ENCODE measurements at regions not wholly inside any gene's neighbourhood (a gene's known extent, or its start where the extent isn't known, plus 50 kb on each side); places are given as distances from the start of the nearest gene placed in this dataset.

GRCh38 chr5:152942633-152943336 lies 537.7 kb upstream of the NMUR2 start:
- TF ChIP-seq EZH2 (IDR thresholded peaks at IDR 0.05; ENCODE audit: low read length) (no peak), CTCF (optimal IDR thresholded peaks at IDR 0.05 in 1 of 3, IDR thresholded peaks at IDR 0.05 in 1 of 3, conservative IDR thresholded peaks at IDR 0.05 in 1 of 3; ENCODE audit: extremely low read depth in 1 of 3, insufficient read depth in 2 of 3, low read length in 3 of 3) (no peak)
- dilution Hi-C loops (cut with MboI; ENCODE audit: extremely low pct_ligation_motif_present, low sequenced_read_pairs), result no loop called here

GRCh38 chr5:152953788-152954483 lies 536.5 kb upstream of the GRIA1 start:
- dilution Hi-C loops (cut with MboI; ENCODE audit: extremely low pct_ligation_motif_present, low sequenced_read_pairs), result no loop called here
- Histone ChIP-seq H3K36me3 (ENCODE audit: control insufficient read depth in 2 of 2, extremely low read depth in 1 of 2, insufficient read depth in 2 of 2, low read length in 2 of 2) (no peaks in the 10 kb centered on the region), H3K4me3 (ENCODE audit: control insufficient read depth in 2 of 3, extremely low read depth in 1 of 3, insufficient read depth in 2 of 3, low read depth in 1 of 3, low read length in 3 of 3) (no peak overlapping the region), H3K4me2 (ENCODE audit: control insufficient read depth, extremely low read depth, insufficient read depth, low read depth, low read length) (no peak overlapping the region), H3K79me2 (ENCODE audit: control insufficient read depth, insufficient read depth, low read length) (no peaks in the 10 kb centered on the region), H3K9me3 (ENCODE audit: control insufficient read depth, low read depth, low read length) (no peaks in the 10 kb centered on the region), H3K27ac (ENCODE audit: control insufficient read depth, insufficient read depth, low read length) (no peak overlapping the region), H3K27me3 (ENCODE audit: control insufficient read depth, extremely low read depth, insufficient read depth, low read length) (no peaks in the 10 kb centered on the region), H3K9ac (ENCODE audit: control insufficient read depth, extremely low read depth, insufficient read depth, low read length) (no peak overlapping the region), H4K20me1 (ENCODE audit: control insufficient read depth, extremely low read depth, insufficient read depth, low read length) (no peaks in the 10 kb centered on the region), H3K9me1 (ENCODE audit: control insufficient read depth, extremely low read depth, insufficient read depth, low read length) (no peaks in the 10 kb centered on the region), H3K4me1 (ENCODE audit: control insufficient read depth, extremely low read depth, insufficient read depth, low read length) (no peaks in the 10 kb centered on the region), H2AFZ (ENCODE audit: control insufficient read depth, low read length) (no peak overlapping the region)
- FAIRE-seq, result no peak
- TF ChIP-seq EZH2 (IDR thresholded peaks at IDR 0.05; ENCODE audit: low read length), result no peak
- TF ChIP-seq CTCF (optimal IDR thresholded peaks at IDR 0.05 in 1 of 3, IDR thresholded peaks at IDR 0.05 in 1 of 3, conservative IDR thresholded peaks at IDR 0.05 in 1 of 3; ENCODE audit: extremely low read depth in 1 of 3, insufficient read depth in 2 of 3, low read length in 3 of 3), result no peak
- no peak for DNase-seq (ENCODE audit: low read depth, low spot score)

More at GRCh38 chr5:152942633-152943336, 537.7 kb upstream of the NMUR2 start:
- Histone ChIP-seq H3K4me3 (ENCODE audit: control insufficient read depth in 2 of 3, extremely low read depth in 1 of 3, insufficient read depth in 2 of 3, low read depth in 1 of 3, low read length in 3 of 3) (no peak overlapping the region), H2AFZ (ENCODE audit: control insufficient read depth, low read length) (no peak overlapping the region), H3K79me2 (ENCODE audit: control insufficient read depth, insufficient read depth, low read length) (no peaks in the 10 kb centered on the region), H3K4me2 (ENCODE audit: control insufficient read depth, extremely low read depth, insufficient read depth, low read depth, low read length) (no peak overlapping the region), H3K9me3 (ENCODE audit: control insufficient read depth, low read depth, low read length) (no peaks in the 10 kb centered on the region), H3K27ac (ENCODE audit: control insufficient read depth, insufficient read depth, low read length) (no peak overlapping the region), H3K9me1 (ENCODE audit: control insufficient read depth, extremely low read depth, insufficient read depth, low read length) (no peaks in the 10 kb centered on the region), H3K27me3 (ENCODE audit: control insufficient read depth, extremely low read depth, insufficient read depth, low read length) (no peaks in the 10 kb centered on the region), H4K20me1 (ENCODE audit: control insufficient read depth, extremely low read depth, insufficient read depth, low read length) (no peaks in the 10 kb centered on the region), H3K4me1 (ENCODE audit: control insufficient read depth, extremely low read depth, insufficient read depth, low read length) (no peaks in the 10 kb centered on the region), H3K9ac (ENCODE audit: control insufficient read depth, extremely low read depth, insufficient read depth, low read length) (no peak overlapping the region), H3K36me3 (ENCODE audit: control insufficient read depth in 2 of 2, extremely low read depth in 1 of 2, insufficient read depth in 2 of 2, low read length in 2 of 2) (no peaks in the 10 kb centered on the region)
- FAIRE-seq, result no peak
- DNase-seq (ENCODE audit: low read depth, low spot score), result no peak
